T-cell (primary cell): ENCODE measurements at regions not wholly inside any gene's neighbourhood (a gene's known extent, or its start where the extent isn't known, plus 50 kb on each side); places are given as distances from the start of the nearest gene placed in this dataset.

ENCODE experiments used
- ATAC-seq, 4 experiments: fragments of 200-7000 bp in 3 of 4; fragments of 150-1000 bp in 1 of 4; cut with Tn5 transposase; replicated peaks in 1 of 4; 1 replicate in 3 of 4; 2 replicates in 1 of 4; pipeline ENCODE4 v1.10.0; 2021; ENCODE audit warnings: moderate library complexity in 3 of 4, mild to moderate bottlenecking in 2 of 4, moderate number of reproducible peaks in 1 of 4
- CTCF ChIA-PET, 2 donors: fragments of 300-600 bp; sonication (Branson Sonifier 250); formaldehyde crosslinking; loops; one replicate each; lab custom pipeline; 2022; ENCODE audit warnings: antibody characterized with exemption in 2 of 2; lab: Charles Lee
- POLR2A ChIA-PET, 2 donors: fragments of 300-600 bp; sonication (Branson Sonifier 250); formaldehyde crosslinking; loops; one replicate each; lab custom pipeline; 2022; ENCODE audit warnings: antibody characterized with exemption in 2 of 2; lab: Charles Lee
- DNase-seq, 35 experiments: peaks; one replicate each; pipeline versions ENCODE4 v3.0.0 to v3.0.0-alpha.2; 2013 to 2023
- H3K27ac ChIP-seq: one replicate; pipeline ENCODE4 v1.5.1; 2013; ENCODE audit warnings: low read length
- H3K27me3 ChIP-seq, 2 experiments: replicated peaks in 1 of 2; 1 replicate in 1 of 2; 2 replicates in 1 of 2; pipeline versions ENCODE4 v1.6.1 to v1.7.0; 2013; ENCODE audit warnings: low read length in 1 of 2, mixed read lengths in 1 of 2; ENCODE audit not compliant: control insufficient read depth in 2 of 2, insufficient read depth in 2 of 2; ENCODE audit errors: extremely low read depth in 1 of 2
- H3K36me3 ChIP-seq, 2 donors: 1 replicate in 1 of 2; 2 replicates in 1 of 2; pipeline versions ENCODE4 v1.6.1 to v1.7.0; 2013; ENCODE audit warnings: low read length in 1 of 2; ENCODE audit not compliant: control insufficient read depth in 2 of 2, insufficient read depth in 1 of 2; ENCODE audit errors: extremely low read depth in 1 of 2
- H3K4me1 ChIP-seq, 2 experiments: 1 replicate in 1 of 2; 2 replicates in 1 of 2; pipeline versions ENCODE4 v1.6.1 to v1.7.0; 2013; ENCODE audit warnings: low read length in 2 of 2, mixed read lengths in 1 of 2; ENCODE audit not compliant: insufficient read depth in 2 of 2, control insufficient read depth in 1 of 2; ENCODE audit errors: extremely low read depth in 1 of 2
- H3K4me3 ChIP-seq, 2 donors: 1 replicate in 1 of 2; 2 replicates in 1 of 2; pipeline versions ENCODE4 v1.5.1 to v1.7.0; 2013; ENCODE audit warnings: mild to moderate bottlenecking in 2 of 2, low read length in 1 of 2, moderate library complexity in 1 of 2; ENCODE audit not compliant: control insufficient read depth in 1 of 2; ENCODE audit errors: extremely low read depth in 1 of 2
- H3K9me3 ChIP-seq: 2 replicates; pipeline ENCODE4 v1.7.0; 2013
- H3K27ac Mint-ChIP-seq, 2 donors: one replicate each; pipeline ENCODE4 v1.8.0; 2020 to 2021; ENCODE audit warnings: mild to moderate bottlenecking in 2 of 2, mixed read lengths in 2 of 2
- H3K27me3 Mint-ChIP-seq, 2 donors: one replicate each; pipeline ENCODE4 v1.8.0; 2021 to 2022; ENCODE audit warnings: mixed read lengths in 2 of 2
- H3K36me3 Mint-ChIP-seq: one replicate; pipeline ENCODE4 v1.8.0; 2021; ENCODE audit warnings: mixed read lengths
- H3K4me1 Mint-ChIP-seq, 3 donors: one replicate each; pipeline ENCODE4 v1.8.0; 2020 to 2022; ENCODE audit warnings: mixed read lengths in 3 of 3, mild to moderate bottlenecking in 1 of 3
- H3K4me3 Mint-ChIP-seq, 3 donors: one replicate each; pipeline ENCODE4 v1.8.0; 2020 to 2022; ENCODE audit warnings: mild to moderate bottlenecking in 3 of 3, mixed read lengths in 3 of 3, moderate library complexity in 3 of 3
- H3K9me3 Mint-ChIP-seq, 3 donors: one replicate each; pipeline ENCODE4 v1.8.0; 2020 to 2022; ENCODE audit warnings: mixed read lengths in 3 of 3
- WGBS: methylation state at CpG from one replicate; pipeline ENCODE4 v1.1.5; 2013; ENCODE audit warnings: missing lambda C conversion rate; ENCODE audit not compliant: insufficient coverage; 5-methylcytosine and 5-hydroxymethylcytosine counted together

DNA sequence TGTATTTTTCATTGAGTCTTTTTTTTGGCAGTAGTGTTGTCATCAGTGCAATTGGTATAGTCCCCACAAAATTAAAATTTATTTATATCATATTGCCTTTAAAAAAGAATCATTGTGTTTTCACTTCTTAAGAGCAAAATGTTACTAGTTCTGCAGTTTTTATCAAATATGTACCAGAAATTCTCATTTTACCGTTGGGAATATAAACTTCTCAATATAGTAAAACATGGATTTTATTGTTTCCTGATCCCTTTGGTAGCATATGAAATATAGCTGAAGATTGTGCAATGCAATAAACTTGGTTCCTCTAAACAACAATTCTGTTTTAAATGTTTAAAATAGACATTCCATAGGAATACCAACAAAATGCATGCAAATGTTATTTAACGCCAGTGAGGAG lies 306.5 kb upstream of the PCDH20 start:
- Histone ChIP-seq H3K27me3 (no peaks in the 10 kb centered on the region), H3K4me3 (no peak overlapping the region), H3K9me3 (no peaks in the 10 kb centered on the region), H3K27ac (no peak overlapping the region), H3K36me3 (no peaks in the 10 kb centered on the region), H3K4me1 (no peaks in the 10 kb centered on the region)
- Mint-ChIP-seq H3K27me3 (no peaks in the 10 kb centered on the region), H3K9me3 (peaks cover 14 to 20% (median 19%) of the 10 kb centered on the region in 3 donors), H3K4me3 (no peak overlapping the region), H3K36me3 (no peaks in the 10 kb centered on the region), H3K4me1 (no peaks in the 10 kb centered on the region), H3K27ac (no peak overlapping the region)
- DNase-seq (no peak), ATAC-seq (no peak)
- WGBS: no CpG with 5 or more reads among the region's 2 CpGs
- POLR2A ChIA-PET: no interaction called here
- CTCF ChIA-PET: no interaction called here

GRCh38 chr13:61712621-61713020 lies 297.0 kb upstream of the PCDH20 start:
- H3K36me3 ChIP-seq: no peaks in the 10 kb centered on the region
- peaks cover 3% of the 10 kb centered on the region for H3K9me3 ChIP-seq
- ChIA-PET POLR2A (no interaction called here), CTCF (no interaction called here)
- Mint-ChIP-seq H3K4me1 (no peaks in the 10 kb centered on the region), H3K9me3 (peaks cover 0 to 15% (median 12%) of the 10 kb centered on the region in 3 donors), H3K27me3 (no peaks in the 10 kb centered on the region), H3K36me3 (no peaks in the 10 kb centered on the region), H3K27ac (no peak overlapping the region), H3K4me3 (no peak overlapping the region)
- no peaks in the 10 kb centered on the region for H3K4me1 ChIP-seq
- no peak overlapping the region for H3K27ac ChIP-seq
- H3K4me3 ChIP-seq: no peak overlapping the region
- no CpG with 5 or more reads among the region's 1 CpG for WGBS
- DNase-seq: no peak
- no peak for ATAC-seq
- no peaks in the 10 kb centered on the region for H3K27me3 ChIP-seq

DNA sequence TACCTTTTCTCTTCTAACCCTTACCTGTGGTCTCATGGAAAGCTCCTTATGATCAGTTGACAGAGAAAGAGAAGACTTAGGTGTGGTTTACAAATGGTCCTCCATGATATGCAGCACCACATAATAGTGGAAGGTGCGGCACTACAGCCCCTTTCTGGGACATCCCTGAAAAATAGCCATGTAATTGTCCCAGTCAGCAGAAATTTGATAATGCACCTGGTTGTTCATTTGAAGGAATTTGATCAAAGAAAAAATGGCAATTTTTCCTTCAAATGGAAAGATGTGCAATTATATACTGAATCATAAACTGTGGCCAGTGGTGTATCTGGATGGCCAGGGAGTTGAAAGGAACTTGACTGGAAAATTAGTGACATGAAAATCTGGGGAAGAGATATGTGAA lies 293.6 kb upstream of the PCDH20 start:
- Histone ChIP-seq H3K27ac (no peak overlapping the region), H3K36me3 (no peaks in the 10 kb centered on the region), H3K4me3 (no peak overlapping the region), H3K27me3 (no peaks in the 10 kb centered on the region), H3K9me3 (no peaks in the 10 kb centered on the region), H3K4me1 (no peaks in the 10 kb centered on the region)
- peaks cover 7 to 19% (median 18%) of the 10 kb centered on the region in 3 donors for H3K9me3 Mint-ChIP-seq
- no peak overlapping the region for H3K27ac Mint-ChIP-seq
- H3K4me1 Mint-ChIP-seq: no peaks in the 10 kb centered on the region
- ChIA-PET POLR2A (no interaction called here), CTCF (no interaction called here)
- DNase-seq: no peak
- no peak for ATAC-seq
- H3K36me3 Mint-ChIP-seq: no peaks in the 10 kb centered on the region
- WGBS: no CpG with 5 or more reads among the region's 1 CpG
- H3K4me3 Mint-ChIP-seq: no peak overlapping the region
- H3K27me3 Mint-ChIP-seq: no peaks in the 10 kb centered on the region

GRCh38 chr13:61706899-61707298 lies 291.2 kb upstream of the PCDH20 start:
- H3K4me3 ChIP-seq: no peak overlapping the region
- no peaks in the 10 kb centered on the region for H3K36me3 ChIP-seq
- no peaks in the 10 kb centered on the region for H3K27me3 ChIP-seq
- no peaks in the 10 kb centered on the region for H3K4me1 ChIP-seq
- Mint-ChIP-seq H3K27me3 (no peaks in the 10 kb centered on the region), H3K4me3 (no peak overlapping the region), H3K36me3 (no peaks in the 10 kb centered on the region), H3K27ac (no peak overlapping the region), H3K4me1 (no peaks in the 10 kb centered on the region), H3K9me3 (peaks cover 11 to 25% (median 25%) of the 10 kb centered on the region in 3 donors)
- CTCF ChIA-PET: no interaction called here
- no CpG with 5 or more reads among the region's 2 CpGs for WGBS
- ATAC-seq: no peak
- DNase-seq: no peak
- H3K9me3 ChIP-seq: no peaks in the 10 kb centered on the region
- H3K27ac ChIP-seq: no peak overlapping the region
- POLR2A ChIA-PET: no interaction called here

- Histone ChIP-seq H3K27me3 (no peaks in the 10 kb centered on the region), H3K4me3 (no peak overlapping the region), H3K36me3 (no peaks in the 10 kb centered on the region), H3K27ac (no peak overlapping the region), H3K9me3 (no peaks in the 10 kb centered on the region), H3K4me1 (no peaks in the 10 kb centered on the region)
- no peaks in the 10 kb centered on the region for H3K36me3 Mint-ChIP-seq
- no peaks in the 10 kb centered on the region for H3K4me1 Mint-ChIP-seq
- POLR2A ChIA-PET: no interaction called here
- no peak overlapping the region for H3K4me3 Mint-ChIP-seq
- CTCF ChIA-PET: no interaction called here
- H3K27ac Mint-ChIP-seq: no peak overlapping the region
- no peaks in the 10 kb centered on the region for H3K27me3 Mint-ChIP-seq
- no CpG with 5 or more reads among the region's 2 CpGs for WGBS
- DNase-seq (no peak), ATAC-seq (no peak)
- H3K9me3 Mint-ChIP-seq: peaks cover 13 to 23% (median 20%) of the 10 kb centered on the region in 3 donors
Observed at GRCh38 chr13:61700620-61701019, 285.0 kb upstream of the PCDH20 start.

GRCh38 chr13:61700181-61700580 lies 284.5 kb upstream of the PCDH20 start:
- Mint-ChIP-seq H3K27me3 (no peaks in the 10 kb centered on the region), H3K27ac (no peak overlapping the region)

DNA sequence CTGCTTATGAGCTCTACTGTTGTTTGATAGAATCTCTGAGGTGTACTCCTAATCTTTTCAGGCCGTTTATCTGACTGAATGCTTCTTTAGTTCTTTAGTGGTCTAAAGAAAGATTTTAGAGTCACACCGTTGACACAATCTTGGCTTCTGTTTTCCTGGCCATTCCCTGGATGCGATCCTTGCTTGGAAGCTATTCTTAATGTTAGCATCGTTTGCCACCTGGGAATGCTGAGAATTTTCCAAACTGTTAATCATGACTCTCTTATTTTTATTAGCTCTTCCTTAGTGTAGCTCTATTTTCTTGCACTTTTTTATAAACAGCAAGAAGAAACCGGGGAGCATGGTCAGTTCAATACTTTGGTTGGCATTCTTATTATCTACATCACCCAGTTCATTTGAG lies 281.0 kb upstream of the PCDH20 start:
- H3K36me3 Mint-ChIP-seq: no peaks in the 10 kb centered on the region
- ATAC-seq (no peak), DNase-seq (no peak)
- no peaks in the 10 kb centered on the region for H3K4me1 Mint-ChIP-seq
- no peak overlapping the region for H3K4me3 Mint-ChIP-seq
- peaks cover 5 to 17% (median 10%) of the 10 kb centered on the region in 3 donors for H3K9me3 Mint-ChIP-seq
- Histone ChIP-seq H3K27ac (no peak overlapping the region), H3K9me3 (no peaks in the 10 kb centered on the region), H3K4me1 (no peaks in the 10 kb centered on the region), H3K36me3 (no peaks in the 10 kb centered on the region), H3K4me3 (no peak overlapping the region), H3K27me3 (no peaks in the 10 kb centered on the region)
- ChIA-PET POLR2A (no interaction called here), CTCF (no interaction called here)
- no peak overlapping the region for H3K27ac Mint-ChIP-seq
- no peaks in the 10 kb centered on the region for H3K27me3 Mint-ChIP-seq
- 78% methylated on average over 3 of the region's 5 CpGs for WGBS

More at GRCh38 chr13:61700181-61700580, 284.5 kb upstream of the PCDH20 start:
- no peaks in the 10 kb centered on the region for H3K9me3 ChIP-seq
- H3K27me3 ChIP-seq: no peaks in the 10 kb centered on the region
- no peaks in the 10 kb centered on the region for H3K36me3 ChIP-seq
- Mint-ChIP-seq H3K9me3 (peaks cover 13 to 19% (median 19%) of the 10 kb centered on the region in 3 donors), H3K4me3 (no peak overlapping the region), H3K36me3 (no peaks in the 10 kb centered on the region), H3K4me1 (no peaks in the 10 kb centered on the region)
- no peaks in the 10 kb centered on the region for H3K4me1 ChIP-seq
- no peak for ATAC-seq
- WGBS: no CpG with 5 or more reads among the region's 4 CpGs
- no peak for DNase-seq
- CTCF ChIA-PET: no interaction called here
- H3K4me3 ChIP-seq: no peak overlapping the region
- POLR2A ChIA-PET: no interaction called here
- H3K27ac ChIP-seq: no peak overlapping the region
